Heart left ventricle (tissue), 16 donors: ENCODE measurements at regions not wholly inside any gene's neighbourhood (a gene's known extent, or its start where the extent isn't known, plus 50 kb on each side); places are given as distances from the start of the nearest gene placed in this dataset.

Experiments
- ATAC-seq, 4 donors: fragments of 200-7000 bp; cut with Tn5 transposase; one replicate each; pipeline ENCODE4 v1.9.1; 2020 to 2022; ENCODE audit warnings: moderate library complexity in 4 of 4, mild to moderate bottlenecking in 3 of 4, moderate number of reproducible peaks in 1 of 4
- DNase-seq, 5 donors: peaks; one replicate each; pipeline ENCODE4 v3.0.0-alpha.2; 2020
- H3K27ac ChIP-seq, 12 donors: fragments of 200-600 bp; sonication (generic) in 4 of 12; one replicate each; pipeline versions ENCODE4 v1.5.0 to v1.8.0; 2016 to 2022; ENCODE audit warnings: mild to moderate bottlenecking in 2 of 12
- H3K27me3 ChIP-seq, 9 donors: fragments of 200-600 bp; sonication (generic) in 2 of 9; one replicate each; pipeline versions ENCODE4 v1.5.1 to v1.8.0; 2016 to 2022; ENCODE audit warnings: mild to moderate bottlenecking in 3 of 9
- H3K36me3 ChIP-seq, 9 donors: fragments of 200-600 bp; sonication (generic) in 2 of 9; one replicate each; pipeline versions ENCODE4 v1.5.0 to v1.8.0; 2018 to 2022; ENCODE audit warnings: mild to moderate bottlenecking in 2 of 9
- H3K4me1 ChIP-seq, 12 donors: fragments of 200-600 bp; sonication (generic) in 4 of 12; one replicate each; pipeline versions ENCODE4 v1.5.0 to v1.8.0; 2016 to 2022; ENCODE audit warnings: mild to moderate bottlenecking in 3 of 12
- H3K4me3 ChIP-seq, 12 donors: fragments of 200-600 bp; sonication (generic) in 4 of 12; one replicate each; pipeline versions ENCODE4 v1.5.0 to v1.8.0; 2017 to 2022; ENCODE audit warnings: mild to moderate bottlenecking in 9 of 12, moderate library complexity in 4 of 12
- H3K9me3 ChIP-seq, 12 donors: fragments of 200-600 bp; sonication (generic) in 4 of 12; one replicate each; pipeline versions ENCODE4 v1.5.0 to v1.8.0; 2016 to 2022; ENCODE audit warnings: mild to moderate bottlenecking in 1 of 12
- POLR2A ChIP-seq, 2 donors: fragments of 450-650 bp; IDR thresholded peaks; one replicate each; pipeline ENCODE4 v1.6.1; 2017; ENCODE audit warnings: antibody characterized with exemption in 2 of 2, mild to moderate bottlenecking in 2 of 2, moderate library complexity in 2 of 2
- WGBS, 4 donors: extraction: QIAGEN DNeasy Blood & Tissue Kit in 2 of 4; methylation state at CpG; one replicate each; pipeline versions ENCODE4 v1.1.5 to v1.1.7; 2013 to 2018; 5-methylcytosine and 5-hydroxymethylcytosine counted together
- intact Hi-C, 10 donors: fragments of 100-400 bp; cut with DNase I; formaldehyde crosslinking; loops; one replicate each; pipeline versions ENCODE4 v1.11.1 to v1.14.2; 2022
- TF ChIP-seq, protein P1 (sequence below), 12 donors: fragments of 200-600 bp; sonication (generic) in 4 of 12; IDR thresholded peaks; one replicate each; pipeline versions ENCODE4 v1.5.0 to v1.8.0; 2018 to 2022; ENCODE audit warnings: antibody characterized with exemption in 12 of 12, mild to moderate bottlenecking in 5 of 12
- donor health status: ischemic (EF 13 %, LVEDD 7.1; RV severe dilation, severe dysfunction).
- donor health status: healthy with polysubstance abuse.
- donor health status: DM: no; HTN: yes; CAD: no.
- donor health status: DM: no; HTN: no; CAD: no.
- donor health status: ischemic (EF 25% LVEDD 6.9; RV normal size, moderate dysfunction).
- donor health status: ischemic (EF 25% LVEDD 5.7; RV mildly dilated, moderate dysfunction).
- donor health status: healthy.
- donor health status: DM: yes; HTN: yes; CAD: no.
- donor health status: ischemic (EF 35%, LVEDD 5.7; RV mildly dilated, moderate dysfunction).
- donor health status: nonischemic (EF 11% LVEDD 7.7; RV severe dilation, severe dysfunction).
- donor health status: DM: yes; HTN: yes; CAD: no.
- donor health status: PGD.
- donor health status: ischemic (EF 29% LVEDD 5.4; RV normal size, mild dysfunction).
- donor health status: nonischemic (EF 23%, LVEDD 6.1; RV moderate dilation, normal function).

DNA sequence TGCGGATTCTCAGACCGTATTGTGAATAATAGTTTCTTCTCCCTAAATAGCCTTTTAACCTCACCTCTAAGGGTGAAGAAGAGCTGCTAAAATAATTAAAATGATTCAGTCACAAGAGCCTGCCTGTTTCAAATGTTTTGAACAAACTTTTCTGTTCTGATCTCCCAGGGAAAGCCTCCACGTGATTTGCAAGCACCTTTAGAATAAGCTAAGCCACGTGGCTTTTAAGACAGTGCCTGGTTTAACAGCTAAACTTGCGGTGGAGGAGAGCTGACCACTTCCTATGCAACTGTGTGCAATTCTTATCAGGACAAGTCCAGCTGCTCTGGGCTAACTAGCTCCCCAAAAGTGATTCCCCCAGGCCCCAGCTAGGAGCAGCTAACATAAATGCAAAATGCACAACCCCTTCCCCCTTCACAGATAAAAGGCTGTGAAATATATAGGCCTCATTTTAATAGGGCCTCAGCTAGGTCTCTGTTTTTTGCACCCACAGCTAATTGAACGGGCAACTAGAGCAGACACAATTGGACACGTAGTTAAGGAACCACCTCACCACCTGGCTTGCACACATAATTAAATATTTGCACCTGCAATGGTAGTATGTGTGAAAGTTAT lies 401.2 kb upstream of the NR2F2 start:
- no peak overlapping the region for H3K4me3 ChIP-seq
- H3K27me3 ChIP-seq, result no peaks in the 10 kb centered on the region
- intact Hi-C loops, result no loop called here
- H3K36me3 ChIP-seq, result no peaks in the 10 kb centered on the region
- peaks cover 0 to 11% (median 0%) of the 10 kb centered on the region in 12 donors for H3K4me1 ChIP-seq
- no peak for DNase-seq
- WGBS, 4 donors, result 66 to 70% (median 67%) methylated on average over 7 of the region's 7 CpGs
- no peak for ATAC-seq
- TF ChIP-seq, protein P1, sequence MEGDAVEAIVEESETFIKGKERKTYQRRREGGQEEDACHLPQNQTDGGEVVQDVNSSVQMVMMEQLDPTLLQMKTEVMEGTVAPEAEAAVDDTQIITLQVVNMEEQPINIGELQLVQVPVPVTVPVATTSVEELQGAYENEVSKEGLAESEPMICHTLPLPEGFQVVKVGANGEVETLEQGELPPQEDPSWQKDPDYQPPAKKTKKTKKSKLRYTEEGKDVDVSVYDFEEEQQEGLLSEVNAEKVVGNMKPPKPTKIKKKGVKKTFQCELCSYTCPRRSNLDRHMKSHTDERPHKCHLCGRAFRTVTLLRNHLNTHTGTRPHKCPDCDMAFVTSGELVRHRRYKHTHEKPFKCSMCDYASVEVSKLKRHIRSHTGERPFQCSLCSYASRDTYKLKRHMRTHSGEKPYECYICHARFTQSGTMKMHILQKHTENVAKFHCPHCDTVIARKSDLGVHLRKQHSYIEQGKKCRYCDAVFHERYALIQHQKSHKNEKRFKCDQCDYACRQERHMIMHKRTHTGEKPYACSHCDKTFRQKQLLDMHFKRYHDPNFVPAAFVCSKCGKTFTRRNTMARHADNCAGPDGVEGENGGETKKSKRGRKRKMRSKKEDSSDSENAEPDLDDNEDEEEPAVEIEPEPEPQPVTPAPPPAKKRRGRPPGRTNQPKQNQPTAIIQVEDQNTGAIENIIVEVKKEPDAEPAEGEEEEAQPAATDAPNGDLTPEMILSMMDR (IDR thresholded peaks at IDR 0.05), result no peak
- no peak for TF ChIP-seq POLR2A (IDR thresholded peaks at IDR 0.05)
- no peaks in the 10 kb centered on the region for H3K9me3 ChIP-seq
- no peak overlapping the region for H3K27ac ChIP-seq

DNA sequence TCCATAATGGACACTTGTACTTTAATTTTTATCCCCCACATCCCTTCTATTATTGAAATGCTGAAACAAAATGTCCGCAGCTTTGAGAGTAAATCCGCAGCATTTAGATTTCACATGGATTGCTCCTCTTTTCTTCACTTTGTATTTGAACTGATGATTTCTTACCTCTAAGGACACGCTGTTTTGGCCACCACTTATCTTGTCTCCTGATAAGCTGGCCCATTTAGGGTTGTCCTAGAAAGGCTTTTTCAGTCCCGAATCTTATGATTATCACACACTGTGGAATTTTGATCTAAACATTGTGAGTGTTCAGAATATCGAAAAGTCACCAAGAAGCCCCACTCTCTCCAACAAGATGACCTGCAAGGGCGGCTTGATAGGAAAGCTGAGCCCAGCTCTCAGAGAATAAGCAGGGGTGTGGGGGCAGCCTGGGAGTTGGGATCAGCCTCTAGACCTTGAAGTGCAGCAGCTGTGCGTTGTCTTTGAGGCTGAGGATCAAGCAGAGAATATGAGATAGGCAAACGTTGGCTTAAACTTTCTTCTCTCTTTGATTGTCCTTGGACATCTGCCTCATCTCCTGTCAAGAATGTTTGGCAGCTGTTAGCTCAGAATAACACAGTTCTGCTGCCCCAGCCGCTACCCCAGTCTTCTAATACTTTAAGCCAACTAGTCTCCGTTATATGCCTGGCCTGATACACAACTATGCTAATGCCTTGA lies 399.7 kb upstream of the NR2F2 start:
- H3K27me3 ChIP-seq, result no peaks in the 10 kb centered on the region
- ATAC-seq (no peak), DNase-seq (no peak)
- 57 to 65% (median 61%) methylated on average over 10 of the region's 10 CpGs for WGBS, 4 donors
- no peaks in the 10 kb centered on the region for H3K9me3 ChIP-seq
- TF ChIP-seq POLR2A (IDR thresholded peaks at IDR 0.05), result no peak
- TF ChIP-seq, protein P1 (IDR thresholded peaks at IDR 0.05), result no peak
- peaks cover 0 to 15% (median 0%) of the 10 kb centered on the region in 12 donors for H3K4me1 ChIP-seq
- H3K36me3 ChIP-seq, result no peaks in the 10 kb centered on the region
- H3K4me3 ChIP-seq, result no peak overlapping the region
- intact Hi-C loops, result loop anchor here in 1 of 10 donors (10.0 kb wide), 1 partner anchor 64 kb away; no protein-coding TSS in a partner anchor
- H3K27ac ChIP-seq, result no peak overlapping the region

DNA sequence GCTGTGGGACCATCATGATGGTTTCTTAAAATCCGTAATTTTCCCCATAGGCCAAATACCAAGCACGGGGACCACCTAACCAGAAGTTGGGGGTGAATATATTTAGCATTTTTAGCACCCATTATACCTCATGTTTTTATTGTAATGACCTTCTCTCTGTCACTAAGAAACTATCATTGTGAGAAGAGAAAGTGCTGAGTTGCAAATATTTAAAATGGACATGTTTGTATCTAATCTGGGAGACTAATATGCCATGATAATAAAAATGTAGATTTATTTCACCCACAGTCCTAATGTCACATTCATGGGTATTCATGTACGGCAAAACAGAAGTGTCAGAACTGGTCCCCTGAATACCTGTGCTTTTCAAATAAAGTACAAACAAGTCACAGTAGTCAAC lies 398.9 kb upstream of the NR2F2 start:
- no peak overlapping the region for H3K4me3 ChIP-seq
- H3K9me3 ChIP-seq, result no peaks in the 10 kb centered on the region
- intact Hi-C loops, result loop anchor here in 1 of 10 donors (10.0 kb wide), 1 partner anchor 63 kb away; no protein-coding TSS in a partner anchor
- TF ChIP-seq, protein P1 (IDR thresholded peaks at IDR 0.05), result no peak
- TF ChIP-seq POLR2A (IDR thresholded peaks at IDR 0.05), result no peak
- H3K4me1 ChIP-seq, result peaks cover 0 to 21% (median under 1%) of the 10 kb centered on the region in 12 donors
- H3K27ac ChIP-seq, result no peak overlapping the region
- no peaks in the 10 kb centered on the region for H3K27me3 ChIP-seq
- H3K36me3 ChIP-seq, result no peaks in the 10 kb centered on the region
- ATAC-seq (no peak), DNase-seq (no peak)
- WGBS, 4 donors, result 89 to 95% (median 95%) methylated on average over 3 of the region's 3 CpGs

DNA sequence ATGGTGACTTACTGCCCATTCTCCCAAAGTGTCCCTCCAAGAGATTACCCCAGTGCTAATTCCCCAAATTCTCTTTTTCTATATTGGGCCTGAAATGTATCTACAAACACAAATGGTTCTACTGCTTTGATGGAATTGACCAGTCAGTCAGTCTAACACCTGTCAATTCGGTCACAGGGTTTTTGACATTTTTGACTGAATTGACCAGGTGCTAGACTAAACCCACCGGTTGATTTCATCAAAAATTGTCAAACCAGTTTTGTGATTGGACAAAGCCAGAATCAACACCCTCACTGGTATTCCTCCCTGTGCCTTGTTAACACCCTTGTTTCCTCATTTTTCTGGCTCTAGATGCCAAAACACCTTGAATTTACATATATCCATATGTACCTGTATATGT lies 398.4 kb upstream of the NR2F2 start:
- TF ChIP-seq, protein P1 (IDR thresholded peaks at IDR 0.05), result no peak
- TF ChIP-seq POLR2A (IDR thresholded peaks at IDR 0.05), result no peak
- Histone ChIP-seq H3K27ac (no peak overlapping the region), H3K4me3 (no peak overlapping the region), H3K27me3 (no peaks in the 10 kb centered on the region), H3K9me3 (no peaks in the 10 kb centered on the region), H3K36me3 (no peaks in the 10 kb centered on the region), H3K4me1 (peaks cover 0 to 22% (median 2%) of the 10 kb centered on the region in 12 donors)
- intact Hi-C loops, result loop anchor here in 1 of 10 donors (10.0 kb wide), 1 partner anchor 63 kb away; no protein-coding TSS in a partner anchor
- no peak for DNase-seq
- ATAC-seq, result no peak
- WGBS, 4 donors, result 94 to 99% (median 98%) methylated on average over 2 of the region's 2 CpGs
